ENCODE measurements at regions not wholly inside any gene's neighbourhood (a gene's known extent, or its start where the extent isn't known, plus 50 kb on each side); places are given as distances from the start of the nearest gene placed in this dataset.
"Not testable (repeated sequence)": the region's sequence is repeated elsewhere in the genome, so short reads cannot be mapped to it uniquely, and the experiment has no call there.

DNA sequence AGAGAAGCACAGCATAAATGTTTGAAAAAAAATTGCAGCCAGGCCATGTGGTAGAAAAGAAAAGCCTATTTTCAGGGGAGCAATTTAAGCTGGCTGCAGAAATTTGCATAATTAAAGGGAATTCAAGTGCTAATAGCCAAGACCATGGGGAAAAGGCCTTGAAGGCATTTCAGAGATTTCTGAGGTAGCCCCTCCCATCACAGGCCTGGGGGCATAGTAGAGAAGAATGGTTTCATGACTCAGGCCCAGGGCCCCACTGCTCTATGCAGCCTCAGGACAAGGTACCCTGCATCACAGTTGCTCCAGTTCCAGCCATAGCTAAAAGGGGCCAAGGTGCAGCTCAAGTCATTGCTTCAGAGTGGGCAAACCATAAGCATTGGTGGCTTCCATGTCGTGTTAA, 1416.0 kb downstream of the EFNA5 start:
- TF ChIP-seq EZH2 (IDR thresholded peaks at IDR 0.05; ENCODE audit: low read length), result no peak
- TF ChIP-seq, protein P1, sequence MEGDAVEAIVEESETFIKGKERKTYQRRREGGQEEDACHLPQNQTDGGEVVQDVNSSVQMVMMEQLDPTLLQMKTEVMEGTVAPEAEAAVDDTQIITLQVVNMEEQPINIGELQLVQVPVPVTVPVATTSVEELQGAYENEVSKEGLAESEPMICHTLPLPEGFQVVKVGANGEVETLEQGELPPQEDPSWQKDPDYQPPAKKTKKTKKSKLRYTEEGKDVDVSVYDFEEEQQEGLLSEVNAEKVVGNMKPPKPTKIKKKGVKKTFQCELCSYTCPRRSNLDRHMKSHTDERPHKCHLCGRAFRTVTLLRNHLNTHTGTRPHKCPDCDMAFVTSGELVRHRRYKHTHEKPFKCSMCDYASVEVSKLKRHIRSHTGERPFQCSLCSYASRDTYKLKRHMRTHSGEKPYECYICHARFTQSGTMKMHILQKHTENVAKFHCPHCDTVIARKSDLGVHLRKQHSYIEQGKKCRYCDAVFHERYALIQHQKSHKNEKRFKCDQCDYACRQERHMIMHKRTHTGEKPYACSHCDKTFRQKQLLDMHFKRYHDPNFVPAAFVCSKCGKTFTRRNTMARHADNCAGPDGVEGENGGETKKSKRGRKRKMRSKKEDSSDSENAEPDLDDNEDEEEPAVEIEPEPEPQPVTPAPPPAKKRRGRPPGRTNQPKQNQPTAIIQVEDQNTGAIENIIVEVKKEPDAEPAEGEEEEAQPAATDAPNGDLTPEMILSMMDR (optimal IDR thresholded peaks at IDR 0.05 in 1 of 3, IDR thresholded peaks at IDR 0.05 in 1 of 3, conservative IDR thresholded peaks at IDR 0.05 in 1 of 3; ENCODE audit: extremely low read depth in 1 of 3, insufficient read depth in 2 of 3, low read length in 3 of 3), result no peak
- H3K4me2 ChIP-seq (ENCODE audit: control insufficient read depth, extremely low read depth, insufficient read depth, low read depth, low read length), result no peak overlapping the region
- H3K4me1 ChIP-seq (ENCODE audit: control insufficient read depth, extremely low read depth, insufficient read depth, low read length), result no peaks in the 10 kb centered on the region
- no peaks in the 10 kb centered on the region for H4K20me1 ChIP-seq (ENCODE audit: control insufficient read depth, extremely low read depth, insufficient read depth, low read length)
- no peaks in the 10 kb centered on the region for H3K9me3 ChIP-seq (ENCODE audit: control insufficient read depth, low read depth, low read length)
- no peaks in the 10 kb centered on the region for H3K9me1 ChIP-seq (ENCODE audit: control insufficient read depth, extremely low read depth, insufficient read depth, low read length)
- FAIRE-seq (no peak), DNase-seq (ENCODE audit: low read depth, low spot score) (no peak)
- H3K4me3 ChIP-seq (ENCODE audit: control insufficient read depth in 2 of 3, extremely low read depth in 1 of 3, insufficient read depth in 2 of 3, low read depth in 1 of 3, low read length in 3 of 3), result no peak overlapping the region
- no peaks in the 10 kb centered on the region for H3K79me2 ChIP-seq (ENCODE audit: control insufficient read depth, insufficient read depth, low read length)
- H3K27ac ChIP-seq (ENCODE audit: control insufficient read depth, insufficient read depth, low read length), result no peak overlapping the region
- H2AFZ ChIP-seq (ENCODE audit: control insufficient read depth, low read length), result no peak overlapping the region
- H3K9ac ChIP-seq (ENCODE audit: control insufficient read depth, extremely low read depth, insufficient read depth, low read length), result no peak overlapping the region
- no peaks in the 10 kb centered on the region for H3K27me3 ChIP-seq (ENCODE audit: control insufficient read depth, extremely low read depth, insufficient read depth, low read length)
- no peaks in the 10 kb centered on the region for H3K36me3 ChIP-seq (ENCODE audit: control insufficient read depth in 2 of 2, extremely low read depth in 1 of 2, insufficient read depth in 2 of 2, low read length in 2 of 2)
- dilution Hi-C loops (cut with MboI; ENCODE audit: extremely low pct_ligation_motif_present, low sequenced_read_pairs), result no loop called here

DNA sequence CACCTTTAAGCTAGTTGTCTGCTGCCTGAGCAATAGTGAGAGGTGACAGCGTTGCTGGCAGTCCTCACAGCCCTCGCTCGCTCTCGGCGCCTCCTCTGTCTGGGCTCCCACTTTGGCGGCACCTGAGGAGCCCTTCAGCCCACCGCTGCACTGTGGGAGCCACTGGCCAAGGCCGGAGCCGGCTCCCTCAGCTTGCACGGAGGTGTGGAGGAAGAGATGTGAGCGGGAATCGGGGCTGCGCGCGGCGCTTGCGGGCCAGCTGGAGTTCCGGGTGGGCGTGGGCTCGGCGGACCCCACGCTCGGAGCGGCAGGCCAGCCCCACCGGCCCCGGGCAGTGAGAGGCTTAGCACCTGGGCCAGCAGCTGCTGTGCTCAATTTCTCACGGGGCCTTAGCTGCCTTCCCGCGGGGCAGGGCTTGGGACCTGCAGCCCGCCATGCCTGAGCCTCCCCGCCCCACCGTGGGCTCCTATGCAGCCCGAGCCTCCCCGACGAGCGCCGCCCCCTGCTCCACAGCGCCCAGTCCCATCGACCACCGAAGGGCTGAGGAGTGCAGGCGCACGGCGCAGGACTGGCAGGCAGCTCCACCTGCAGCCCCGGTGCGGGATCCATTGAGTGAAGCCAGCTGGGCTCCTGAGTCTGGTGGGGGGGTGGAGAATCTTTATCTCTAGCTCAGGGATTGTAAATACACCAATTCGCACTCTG, 1424.5 kb downstream of the EFNA5 start:
- H3K9me3 ChIP-seq (ENCODE audit: control insufficient read depth, low read depth, low read length); H3K27ac ChIP-seq (ENCODE audit: control insufficient read depth, insufficient read depth, low read length); dilution Hi-C loops (cut with MboI; ENCODE audit: extremely low pct_ligation_motif_present, low sequenced_read_pairs); H3K4me3 ChIP-seq (ENCODE audit: control insufficient read depth in 2 of 3, extremely low read depth in 1 of 3, insufficient read depth in 2 of 3, low read depth in 1 of 3, low read length in 3 of 3); H3K4me2 ChIP-seq (ENCODE audit: control insufficient read depth, extremely low read depth, insufficient read depth, low read depth, low read length); H3K27me3 ChIP-seq (ENCODE audit: control insufficient read depth, extremely low read depth, insufficient read depth, low read length); H3K9me1 ChIP-seq (ENCODE audit: control insufficient read depth, extremely low read depth, insufficient read depth, low read length); FAIRE-seq; H3K79me2 ChIP-seq (ENCODE audit: control insufficient read depth, insufficient read depth, low read length); H4K20me1 ChIP-seq (ENCODE audit: control insufficient read depth, extremely low read depth, insufficient read depth, low read length); H3K4me1 ChIP-seq (ENCODE audit: control insufficient read depth, extremely low read depth, insufficient read depth, low read length); H3K36me3 ChIP-seq (ENCODE audit: control insufficient read depth in 2 of 2, extremely low read depth in 1 of 2, insufficient read depth in 2 of 2, low read length in 2 of 2); H2AFZ ChIP-seq (ENCODE audit: control insufficient read depth, low read length); DNase-seq (ENCODE audit: low read depth, low spot score); H3K9ac ChIP-seq (ENCODE audit: control insufficient read depth, extremely low read depth, insufficient read depth, low read length): not testable (repeated sequence)

- H3K4me2 ChIP-seq (ENCODE audit: control insufficient read depth, extremely low read depth, insufficient read depth, low read depth, low read length), result no peak overlapping the region
- no peaks in the 10 kb centered on the region for H3K9me3 ChIP-seq (ENCODE audit: control insufficient read depth, low read depth, low read length)
- no peak for FAIRE-seq
- H3K4me1 ChIP-seq (ENCODE audit: control insufficient read depth, extremely low read depth, insufficient read depth, low read length), result no peaks in the 10 kb centered on the region
- no peaks in the 10 kb centered on the region for H3K27me3 ChIP-seq (ENCODE audit: control insufficient read depth, extremely low read depth, insufficient read depth, low read length)
- TF ChIP-seq, protein P1 (optimal IDR thresholded peaks at IDR 0.05 in 1 of 3, IDR thresholded peaks at IDR 0.05 in 1 of 3, conservative IDR thresholded peaks at IDR 0.05 in 1 of 3; ENCODE audit: extremely low read depth in 1 of 3, insufficient read depth in 2 of 3, low read length in 3 of 3), result no peak
- no peak for TF ChIP-seq EZH2 (IDR thresholded peaks at IDR 0.05; ENCODE audit: low read length)
- no peak overlapping the region for H3K27ac ChIP-seq (ENCODE audit: control insufficient read depth, insufficient read depth, low read length)
- H3K4me3 ChIP-seq (ENCODE audit: control insufficient read depth in 2 of 3, extremely low read depth in 1 of 3, insufficient read depth in 2 of 3, low read depth in 1 of 3, low read length in 3 of 3), result no peak overlapping the region
- no peak overlapping the region for H3K9ac ChIP-seq (ENCODE audit: control insufficient read depth, extremely low read depth, insufficient read depth, low read length)
- no peaks in the 10 kb centered on the region for H3K79me2 ChIP-seq (ENCODE audit: control insufficient read depth, insufficient read depth, low read length)
- no peaks in the 10 kb centered on the region for H3K36me3 ChIP-seq (ENCODE audit: control insufficient read depth in 2 of 2, extremely low read depth in 1 of 2, insufficient read depth in 2 of 2, low read length in 2 of 2)
- H2AFZ ChIP-seq (ENCODE audit: control insufficient read depth, low read length), result no peak overlapping the region
- dilution Hi-C loops (cut with MboI; ENCODE audit: extremely low pct_ligation_motif_present, low sequenced_read_pairs), result no loop called here
- DNase-seq (ENCODE audit: low read depth, low spot score), result no peak
- no peaks in the 10 kb centered on the region for H3K9me1 ChIP-seq (ENCODE audit: control insufficient read depth, extremely low read depth, insufficient read depth, low read length)
- no peaks in the 10 kb centered on the region for H4K20me1 ChIP-seq (ENCODE audit: control insufficient read depth, extremely low read depth, insufficient read depth, low read length)
These were observed 1429.3 kb downstream of the EFNA5 start for GRCh38 chr5:106241409-106241808.
